ENCODE measurements at regions not wholly inside any gene's neighbourhood (a gene's known extent, or its start where the extent isn't known, plus 50 kb on each side); places are given as distances from the start of the nearest gene placed in this dataset.
"Not testable (repeated sequence)": the region's sequence is repeated elsewhere in the genome, so short reads cannot be mapped to it uniquely, and the experiment has no call there.

DNA sequence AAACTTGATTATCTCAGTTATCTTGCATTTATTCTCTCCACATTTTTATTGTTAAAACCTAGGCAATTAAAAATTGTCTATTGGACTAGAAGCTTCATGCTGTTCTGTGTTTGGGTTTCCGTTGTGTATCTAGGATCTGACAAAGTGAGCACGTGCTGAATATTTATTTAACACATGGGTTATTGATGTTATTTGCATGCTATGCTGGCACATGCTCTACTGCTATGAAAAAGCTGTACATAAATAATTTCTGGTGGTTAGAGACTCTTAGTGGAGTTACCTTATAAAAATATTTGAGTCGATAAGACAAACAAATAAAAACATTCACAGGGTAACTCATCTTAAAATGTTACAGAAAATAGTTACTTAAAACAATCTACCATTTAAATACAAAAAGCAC is 1769.7 kb downstream of the MRPL39 start:
- H3K4me3 ChIP-seq (ENCODE audit: low read depth, poor library complexity, severe bottlenecking): no peak overlapping the region
- WGBS, 2 donors: 61 to 62% methylated on average over 3 of the region's 3 CpGs
- DNase-seq (ENCODE audit: low spot score in 2 of 2): no peak
- intact Hi-C loops (cut with DNase I; ENCODE audit: low total_unique reads): no loop called here
- TF ChIP-seq POLR2A (IDR thresholded peaks at IDR 0.05): no peak
- TF ChIP-seq, protein P1, sequence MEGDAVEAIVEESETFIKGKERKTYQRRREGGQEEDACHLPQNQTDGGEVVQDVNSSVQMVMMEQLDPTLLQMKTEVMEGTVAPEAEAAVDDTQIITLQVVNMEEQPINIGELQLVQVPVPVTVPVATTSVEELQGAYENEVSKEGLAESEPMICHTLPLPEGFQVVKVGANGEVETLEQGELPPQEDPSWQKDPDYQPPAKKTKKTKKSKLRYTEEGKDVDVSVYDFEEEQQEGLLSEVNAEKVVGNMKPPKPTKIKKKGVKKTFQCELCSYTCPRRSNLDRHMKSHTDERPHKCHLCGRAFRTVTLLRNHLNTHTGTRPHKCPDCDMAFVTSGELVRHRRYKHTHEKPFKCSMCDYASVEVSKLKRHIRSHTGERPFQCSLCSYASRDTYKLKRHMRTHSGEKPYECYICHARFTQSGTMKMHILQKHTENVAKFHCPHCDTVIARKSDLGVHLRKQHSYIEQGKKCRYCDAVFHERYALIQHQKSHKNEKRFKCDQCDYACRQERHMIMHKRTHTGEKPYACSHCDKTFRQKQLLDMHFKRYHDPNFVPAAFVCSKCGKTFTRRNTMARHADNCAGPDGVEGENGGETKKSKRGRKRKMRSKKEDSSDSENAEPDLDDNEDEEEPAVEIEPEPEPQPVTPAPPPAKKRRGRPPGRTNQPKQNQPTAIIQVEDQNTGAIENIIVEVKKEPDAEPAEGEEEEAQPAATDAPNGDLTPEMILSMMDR (IDR thresholded peaks at IDR 0.05): no peak

GRCh38 chr21:23822760-23823159 is 1784.5 kb downstream of the MRPL39 start:
- 58 to 62% methylated on average over 3 of the region's 3 CpGs for WGBS, 2 donors
- intact Hi-C loops (cut with DNase I; ENCODE audit: low total_unique reads): no loop called here
- no peak for TF ChIP-seq POLR2A (IDR thresholded peaks at IDR 0.05)
- TF ChIP-seq, protein P1 (IDR thresholded peaks at IDR 0.05): no peak
- H3K4me3 ChIP-seq (ENCODE audit: low read depth, poor library complexity, severe bottlenecking): no peak overlapping the region
- no peak for DNase-seq (ENCODE audit: low spot score in 2 of 2)

GRCh38 chr21:23817337-23817736 is 1789.9 kb downstream of the MRPL39 start:
- no peak overlapping the region for H3K4me3 ChIP-seq (ENCODE audit: low read depth, poor library complexity, severe bottlenecking)
- TF ChIP-seq POLR2A (IDR thresholded peaks at IDR 0.05): no peak
- TF ChIP-seq, protein P1 (IDR thresholded peaks at IDR 0.05): no peak
- intact Hi-C loops (cut with DNase I; ENCODE audit: low total_unique reads): no loop called here
- no peak for DNase-seq (ENCODE audit: low spot score in 2 of 2)
- WGBS, 2 donors: 63 to 64% methylated on average over 1 of the region's 1 CpG

GRCh38 chr21:23812485-23812884 is 1794.8 kb downstream of the MRPL39 start:
- no peak overlapping the region for H3K4me3 ChIP-seq (ENCODE audit: low read depth, poor library complexity, severe bottlenecking)
- no peak for DNase-seq (ENCODE audit: low spot score in 2 of 2)
- TF ChIP-seq POLR2A (IDR thresholded peaks at IDR 0.05): no peak
- TF ChIP-seq, protein P1 (IDR thresholded peaks at IDR 0.05): no peak
- 80% methylated on average over 4 of the region's 4 CpGs for WGBS, 2 donors
- intact Hi-C loops (cut with DNase I; ENCODE audit: low total_unique reads): no loop called here

DNA sequence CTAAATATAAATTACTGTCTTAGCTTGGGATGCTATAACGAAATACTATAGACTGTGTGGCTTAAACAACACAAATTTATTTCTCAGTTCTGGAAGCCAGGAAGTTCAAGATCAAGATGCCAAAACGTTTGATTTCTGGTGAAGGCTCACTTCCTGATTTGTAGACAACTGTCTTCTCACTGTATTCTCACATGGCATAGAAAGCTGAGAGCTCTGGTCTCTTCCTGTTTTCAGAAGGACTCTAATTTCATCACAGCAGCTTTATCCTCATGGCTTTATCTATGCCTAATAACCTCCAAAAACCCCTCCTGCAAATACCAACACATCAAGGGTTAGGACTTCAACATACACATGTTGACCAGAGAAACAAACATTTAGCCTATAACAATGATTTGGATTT is 1795.5 kb downstream of the MRPL39 start:
- DNase-seq (ENCODE audit: low spot score in 2 of 2): no peak
- intact Hi-C loops (cut with DNase I; ENCODE audit: low total_unique reads): no loop called here
- TF ChIP-seq, protein P1 (IDR thresholded peaks at IDR 0.05): no peak
- TF ChIP-seq POLR2A (IDR thresholded peaks at IDR 0.05): no peak
- WGBS, 2 donors: 37 to 38% methylated on average over 2 of the region's 2 CpGs
- no peak overlapping the region for H3K4me3 ChIP-seq (ENCODE audit: low read depth, poor library complexity, severe bottlenecking)

- TF ChIP-seq, protein P1 (IDR thresholded peaks at IDR 0.05): no peak
- no peak for TF ChIP-seq POLR2A (IDR thresholded peaks at IDR 0.05)
- intact Hi-C loops (cut with DNase I; ENCODE audit: low total_unique reads): no loop called here
- DNase-seq (ENCODE audit: low spot score in 2 of 2): no peak
- H3K4me3 ChIP-seq (ENCODE audit: low read depth, poor library complexity, severe bottlenecking): no peak overlapping the region
- WGBS, 2 donors: 74 to 79% methylated on average over 2 of the region's 2 CpGs
Measured at GRCh38 chr21:23809573-23809972, 1797.7 kb downstream of the MRPL39 start.

- DNase-seq (ENCODE audit: low spot score in 2 of 2); H3K4me3 ChIP-seq (ENCODE audit: low read depth, poor library complexity, severe bottlenecking); intact Hi-C loops (cut with DNase I; ENCODE audit: low total_unique reads): not testable (repeated sequence)
- 94 to 96% methylated on average over 31 to 38 of the region's 39 CpGs for WGBS, 2 donors
Measured at GRCh38 chr21:23806966-23807548, 1800.2 kb downstream of the MRPL39 start.

Data from lower leg skin (tissue), 4 donors.